CD4-positive, CD25-positive, alpha-beta regulatory T cell (primary cell): ENCODE measurements at regions not wholly inside any gene's neighbourhood (a gene's known extent, or its start where the extent isn't known, plus 50 kb on each side); places are given as distances from the start of the nearest gene placed in this dataset.

Source experiments
- ATAC-seq, 2 donors: fragments of 150-1000 bp; cut with Tn5 transposase; one replicate each; pipeline ENCODE4 v1.10.0; 2021; ENCODE audit warnings: low read depth in 2 of 2, moderate number of reproducible peaks in 2 of 2, moderate library complexity in 1 of 2
- DNase-seq, 3 donors: peaks; one replicate each; pipeline versions ENCODE4 v3.0.0 to v3.0.0-alpha.2; 2012 to 2022; ENCODE audit warnings: mixed read lengths in 1 of 3
- H3K27ac ChIP-seq: one replicate; pipeline ENCODE4 v1.7.0; 2013; ENCODE audit warnings: mild to moderate bottlenecking, low read length; ENCODE audit not compliant: insufficient read depth, poor library complexity, severe bottlenecking
- H3K27me3 ChIP-seq: one replicate; pipeline ENCODE4 v1.7.0; 2013; ENCODE audit warnings: low read length; ENCODE audit not compliant: control insufficient read depth, insufficient read depth
- H3K36me3 ChIP-seq: one replicate; pipeline ENCODE4 v1.7.0; 2013; ENCODE audit warnings: mild to moderate bottlenecking, low read length, moderate library complexity; ENCODE audit not compliant: control insufficient read depth, insufficient read depth
- H3K4me1 ChIP-seq: 2 replicates; pipeline ENCODE4 v1.7.0; 2013; ENCODE audit warnings: mild to moderate bottlenecking, low read length; ENCODE audit not compliant: insufficient read depth, control insufficient read depth, poor library complexity, severe bottlenecking
- H3K4me3 ChIP-seq: one replicate; pipeline ENCODE4 v1.7.0; 2013; ENCODE audit warnings: low read depth, mild to moderate bottlenecking, low read length, moderate library complexity
- H3K9me3 ChIP-seq, 2 experiments: 1 replicate in 1 of 2; 2 replicates in 1 of 2; pipeline ENCODE4 v1.7.0; 2013; ENCODE audit warnings: low read length in 2 of 2, mild to moderate bottlenecking in 1 of 2, moderate library complexity in 1 of 2; ENCODE audit not compliant: control insufficient read depth in 2 of 2
- H3K27ac Mint-ChIP-seq, 3 donors: one replicate each; pipeline ENCODE4 v1.8.0; 2020 to 2022; ENCODE audit warnings: mild to moderate bottlenecking in 3 of 3, mixed read lengths in 3 of 3, moderate library complexity in 2 of 3
- H3K27me3 Mint-ChIP-seq: one replicate; pipeline ENCODE4 v1.8.0; 2022; ENCODE audit warnings: mild to moderate bottlenecking, mixed read lengths
- H3K36me3 Mint-ChIP-seq: one replicate; pipeline ENCODE4 v1.8.0; 2020; ENCODE audit warnings: mixed read lengths
- H3K4me1 Mint-ChIP-seq, 4 donors: one replicate each; pipeline ENCODE4 v1.8.0; 2020 to 2022; ENCODE audit warnings: mixed read lengths in 4 of 4, mild to moderate bottlenecking in 1 of 4
- H3K4me3 Mint-ChIP-seq, 4 donors: one replicate each; pipeline ENCODE4 v1.8.0; 2020 to 2022; ENCODE audit warnings: mild to moderate bottlenecking in 4 of 4, mixed read lengths in 4 of 4, moderate library complexity in 3 of 4
- H3K9me3 Mint-ChIP-seq, 7 donors: one replicate each; pipeline ENCODE4 v1.8.0; 2020 to 2022; ENCODE audit warnings: mixed read lengths in 7 of 7, mild to moderate bottlenecking in 3 of 7, moderate library complexity in 2 of 7

DNA sequence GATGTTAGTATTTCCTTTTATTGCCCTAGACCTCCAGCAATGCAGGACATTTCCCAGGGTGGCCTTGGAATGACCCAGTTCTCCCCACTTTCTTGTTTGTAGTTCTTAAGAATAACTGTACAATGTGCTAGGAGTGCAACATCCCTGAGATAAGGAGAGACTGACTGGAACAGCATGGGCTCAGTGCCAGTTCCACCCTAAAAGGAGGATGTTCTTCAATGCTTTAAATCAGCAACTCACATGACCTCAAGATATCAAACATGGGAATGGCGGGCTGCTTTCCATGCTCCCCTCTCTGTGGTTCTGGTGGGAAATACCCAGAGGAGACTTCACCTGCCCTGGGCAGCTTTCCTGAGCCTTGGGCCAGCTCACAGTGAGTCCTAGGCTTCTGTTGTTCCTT lies 766.9 kb upstream of the FBXO33 start:
- no peak for ATAC-seq
- Mint-ChIP-seq H3K4me3 (no peak overlapping the region), H3K27ac (no peak overlapping the region), H3K27me3 (no peaks in the 10 kb centered on the region), H3K9me3 (peaks cover 0 to 7% (median 3%) of the 10 kb centered on the region in 7 donors), H3K36me3 (no peaks in the 10 kb centered on the region), H3K4me1 (no peaks in the 10 kb centered on the region)
- Histone ChIP-seq H3K27me3 (no peaks in the 10 kb centered on the region), H3K36me3 (no peaks in the 10 kb centered on the region), H3K27ac (no peak overlapping the region), H3K4me3 (no peak overlapping the region), H3K4me1 (no peaks in the 10 kb centered on the region), H3K9me3 (peaks cover 0 to 2% of the 10 kb centered on the region in 2 experiments)
- no peak for DNase-seq

DNA sequence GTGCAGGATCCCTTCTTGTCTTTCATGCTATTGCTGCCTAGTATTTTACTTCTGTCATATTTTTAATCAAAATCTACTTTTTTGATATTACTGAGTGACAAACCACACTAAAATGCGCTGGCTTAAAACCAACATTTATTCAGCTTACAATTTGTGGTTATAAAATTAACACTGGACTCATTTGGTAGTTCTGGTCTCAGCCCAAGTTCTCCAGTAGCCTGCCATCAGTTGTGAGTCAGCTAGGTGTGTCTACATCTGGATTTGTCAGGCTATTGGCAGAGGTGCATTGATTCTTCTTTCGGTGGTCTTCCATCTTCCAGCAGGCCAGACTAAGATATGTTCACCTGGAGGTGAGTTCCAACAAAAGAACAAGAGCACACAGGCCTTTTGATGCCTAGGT lies 765.1 kb upstream of the FBXO33 start:
- H3K27ac ChIP-seq, result no peak overlapping the region
- Mint-ChIP-seq H3K27ac (no peak overlapping the region), H3K36me3 (no peaks in the 10 kb centered on the region), H3K27me3 (no peaks in the 10 kb centered on the region), H3K4me1 (no peaks in the 10 kb centered on the region), H3K4me3 (no peak overlapping the region), H3K9me3 (peaks cover 0 to 7% (median 3%) of the 10 kb centered on the region in 7 donors)
- no peaks in the 10 kb centered on the region for H3K27me3 ChIP-seq
- H3K9me3 ChIP-seq, result no peaks in the 10 kb centered on the region
- ATAC-seq (no peak), DNase-seq (no peak)
- no peaks in the 10 kb centered on the region for H3K36me3 ChIP-seq
- no peak overlapping the region for H3K4me3 ChIP-seq
- no peaks in the 10 kb centered on the region for H3K4me1 ChIP-seq

DNA sequence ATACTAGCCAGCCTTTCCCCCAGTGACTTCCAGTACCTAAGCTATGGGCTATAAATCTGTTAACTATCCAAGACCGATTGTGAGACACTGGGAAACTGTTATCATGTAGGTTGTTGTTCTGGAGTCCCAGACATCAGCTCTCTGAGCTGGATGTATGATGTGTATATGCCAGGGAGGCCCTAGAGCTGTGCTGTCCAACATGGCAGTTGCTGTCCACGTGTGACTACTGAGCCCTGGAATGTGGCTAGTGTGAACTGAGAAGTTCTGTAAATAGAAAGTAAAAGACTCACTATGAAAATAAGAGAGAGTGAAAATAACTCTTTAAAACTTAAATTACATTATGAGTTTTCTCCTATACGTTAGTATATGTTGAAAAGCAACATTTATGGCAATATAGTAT lies 755.8 kb upstream of the FBXO33 start:
- peaks cover 0 to 7% of the 10 kb centered on the region in 2 experiments for H3K9me3 ChIP-seq
- H3K27ac Mint-ChIP-seq, result no peak overlapping the region
- H3K4me3 Mint-ChIP-seq, result no peak overlapping the region

DNA sequence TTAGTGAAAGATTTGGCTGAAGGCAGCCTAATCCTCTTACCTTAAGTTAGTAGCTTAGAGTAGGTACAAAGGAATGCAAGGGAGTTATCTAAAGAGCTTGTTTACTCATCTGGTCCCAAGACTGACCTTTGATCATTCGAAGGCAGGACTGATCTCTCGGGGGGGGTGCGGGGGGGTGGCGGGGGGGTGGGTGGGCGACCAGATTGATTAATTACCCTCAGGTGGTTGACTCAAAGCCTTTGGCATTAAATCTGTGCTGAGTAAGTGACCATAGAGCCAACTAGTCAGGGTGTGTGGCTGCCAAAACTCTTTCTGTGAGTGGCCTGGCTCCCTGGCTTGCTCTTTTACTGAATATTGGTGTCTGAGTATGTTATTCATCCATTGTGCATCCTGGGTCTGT lies 731.9 kb upstream of the FBXO33 start:
- Mint-ChIP-seq H3K4me3 (no peak overlapping the region), H3K36me3 (no peaks in the 10 kb centered on the region), H3K27ac (no peak overlapping the region), H3K9me3 (peaks cover 2 to 32% (median 9%) of the 10 kb centered on the region in 7 donors), H3K27me3 (no peaks in the 10 kb centered on the region), H3K4me1 (no peaks in the 10 kb centered on the region)
- Histone ChIP-seq H3K9me3 (peaks cover 0 to 17% of the 10 kb centered on the region in 2 experiments), H3K36me3 (no peaks in the 10 kb centered on the region), H3K4me3 (no peak overlapping the region), H3K27me3 (no peaks in the 10 kb centered on the region), H3K4me1 (no peaks in the 10 kb centered on the region), H3K27ac (no peak overlapping the region)
- DNase-seq (no peak), ATAC-seq (no peak)

More for the DNA sequence above, 755.8 kb upstream of the FBXO33 start:
- no peak for DNase-seq
- Mint-ChIP-seq H3K27me3 (no peaks in the 10 kb centered on the region), H3K36me3 (no peaks in the 10 kb centered on the region), H3K9me3 (peaks cover 0 to 13% (median 5%) of the 10 kb centered on the region in 7 donors), H3K4me1 (no peaks in the 10 kb centered on the region)
- no peaks in the 10 kb centered on the region for H3K36me3 ChIP-seq
- H3K4me1 ChIP-seq, result no peaks in the 10 kb centered on the region
- ATAC-seq, result no peak
- H3K4me3 ChIP-seq, result no peak overlapping the region
- H3K27ac ChIP-seq, result no peak overlapping the region
- no peaks in the 10 kb centered on the region for H3K27me3 ChIP-seq

GRCh38 chr14:40139657-40140056 lies 707.4 kb upstream of the FBXO33 start:
- H3K27me3 Mint-ChIP-seq, result no peaks in the 10 kb centered on the region
- no peaks in the 10 kb centered on the region for H3K4me1 Mint-ChIP-seq

GRCh38 chr14:40133463-40133862 lies 701.2 kb upstream of the FBXO33 start:
- Mint-ChIP-seq H3K4me3 (no peak overlapping the region), H3K36me3 (no peaks in the 10 kb centered on the region), H3K27ac (no peak overlapping the region), H3K9me3 (peaks cover 1 to 50% (median 7%) of the 10 kb centered on the region in 7 donors), H3K4me1 (no peaks in the 10 kb centered on the region), H3K27me3 (no peaks in the 10 kb centered on the region)
- DNase-seq (no peak), ATAC-seq (no peak)
- peaks cover 0 to 4% of the 10 kb centered on the region in 2 experiments for H3K9me3 ChIP-seq
- H3K36me3 ChIP-seq, result no peaks in the 10 kb centered on the region
- no peaks in the 10 kb centered on the region for H3K4me1 ChIP-seq
- H3K27me3 ChIP-seq, result no peaks in the 10 kb centered on the region
- H3K4me3 ChIP-seq, result no peak overlapping the region
- H3K27ac ChIP-seq, result no peak overlapping the region

More at GRCh38 chr14:40139657-40140056, 707.4 kb upstream of the FBXO33 start:
- Mint-ChIP-seq H3K36me3 (no peaks in the 10 kb centered on the region), H3K9me3 (peaks cover 0 to 30% (median 7%) of the 10 kb centered on the region in 7 donors), H3K4me3 (no peak overlapping the region), H3K27ac (no peak overlapping the region)
- no peak for DNase-seq
- H3K4me1 ChIP-seq, result no peaks in the 10 kb centered on the region
- no peaks in the 10 kb centered on the region for H3K36me3 ChIP-seq
- peaks cover 0 to 4% of the 10 kb centered on the region in 2 experiments for H3K9me3 ChIP-seq
- H3K27ac ChIP-seq, result no peak overlapping the region
- no peak overlapping the region for H3K4me3 ChIP-seq
- H3K27me3 ChIP-seq, result no peaks in the 10 kb centered on the region
- ATAC-seq, result no peak

- ATAC-seq, result no peak
- Mint-ChIP-seq H3K27ac (no peak overlapping the region), H3K36me3 (no peaks in the 10 kb centered on the region), H3K27me3 (no peaks in the 10 kb centered on the region), H3K4me3 (no peak overlapping the region), H3K9me3 (peaks cover 0 to 30% (median 4%) of the 10 kb centered on the region in 7 donors), H3K4me1 (no peaks in the 10 kb centered on the region)
- no peaks in the 10 kb centered on the region for H3K27me3 ChIP-seq
- H3K36me3 ChIP-seq, result no peaks in the 10 kb centered on the region
- no peaks in the 10 kb centered on the region for H3K4me1 ChIP-seq
- no peaks in the 10 kb centered on the region for H3K9me3 ChIP-seq
- no peak overlapping the region for H3K27ac ChIP-seq
- no peak for DNase-seq
- no peak overlapping the region for H3K4me3 ChIP-seq
Measured at GRCh38 chr14:40129159-40129558, 696.9 kb upstream of the FBXO33 start.

- ATAC-seq, result no peak
- Histone ChIP-seq H3K27ac (no peak overlapping the region), H3K4me3 (no peak overlapping the region), H3K4me1 (no peaks in the 10 kb centered on the region), H3K27me3 (no peaks in the 10 kb centered on the region), H3K36me3 (no peaks in the 10 kb centered on the region), H3K9me3 (no peaks in the 10 kb centered on the region)
- Mint-ChIP-seq H3K36me3 (no peaks in the 10 kb centered on the region), H3K4me1 (no peaks in the 10 kb centered on the region), H3K4me3 (no peak overlapping the region), H3K27ac (no peak overlapping the region), H3K9me3 (peaks cover 0 to 19% (median 5%) of the 10 kb centered on the region in 7 donors), H3K27me3 (no peaks in the 10 kb centered on the region)
- DNase-seq, result no peak
Measured at GRCh38 chr14:40123816-40124215, 691.6 kb upstream of the FBXO33 start.
